GM21360 (cell line): ENCODE measurements at regions not wholly inside any gene's neighbourhood (a gene's known extent, or its start where the extent isn't known, plus 50 kb on each side); places are given as distances from the start of the nearest gene placed in this dataset.

Experiments used
- ATAC-seq: cut with Tn5 transposase; IDR thresholded peaks from one replicate; pipeline ENCODE4 v1.9.1; 2021; ENCODE audit warnings: mild to moderate bottlenecking, moderate library complexity; ENCODE audit not compliant: unreplicated experiment

GRCh38 chr1:71193153-71193552 is 112.3 kb upstream of the ZRANB2 start:
- no peak for ATAC-seq

GRCh38 chr1:71191520-71191919 is 110.7 kb upstream of the ZRANB2 start:
- ATAC-seq, result no peak

- no peak for ATAC-seq
Measured at GRCh38 chr1:71190843-71191242, 110.0 kb upstream of the ZRANB2 start.

GRCh38 chr1:71184410-71184809 is 103.6 kb upstream of the ZRANB2 start:
- ATAC-seq, result no peak

GRCh38 chr1:71179997-71180396 is 99.2 kb upstream of the ZRANB2 start:
- ATAC-seq, result no peak

GRCh38 chr1:71170925-71171324 is 90.1 kb upstream of the ZRANB2 start:
- no peak for ATAC-seq

- no peak for ATAC-seq
Measured at GRCh38 chr1:71167505-71167904, 86.7 kb upstream of the ZRANB2 start.

GRCh38 chr1:71166178-71167173 is 85.6 kb upstream of the ZRANB2 start:
- ATAC-seq, result no peak

GRCh38 chr1:71157715-71158114 is 76.9 kb upstream of the ZRANB2 start:
- no peak for ATAC-seq

GRCh38 chr1:71157151-71157550 is 76.3 kb upstream of the ZRANB2 start:
- ATAC-seq, result no peak

- no peak for ATAC-seq
Measured at GRCh38 chr1:71156590-71156989, 75.8 kb upstream of the ZRANB2 start.

GRCh38 chr1:71154429-71154828 is 73.6 kb upstream of the ZRANB2 start:
- ATAC-seq, result no peak

- ATAC-seq, result no peak
Measured at GRCh38 chr1:71153826-71154225, 73.0 kb upstream of the ZRANB2 start.

- no peak for ATAC-seq
Measured at GRCh38 chr1:71147637-71148360, 67.0 kb upstream of the ZRANB2 start.

- ATAC-seq, result no peak
Measured at GRCh38 chr1:71135571-71135970, 54.7 kb upstream of the ZRANB2 start.
